Endothelial cell (in vitro differentiated cells): ENCODE measurements at regions not wholly inside any gene's neighbourhood (a gene's known extent, or its start where the extent isn't known, plus 50 kb on each side); places are given as distances from the start of the nearest gene placed in this dataset.

Experiments used
- DNase-seq: peaks from one replicate; pipeline ENCODE4 v3.0.0; 2021; ENCODE audit warnings: low spot score
- H3K27ac Mint-ChIP-seq: one replicate; pipeline ENCODE4 v1.8.0; 2021; ENCODE audit warnings: mixed read lengths, inconsistent platforms; ENCODE audit not compliant: unreplicated experiment
- H3K27me3 Mint-ChIP-seq: one replicate; pipeline ENCODE4 v1.8.0; 2021; ENCODE audit warnings: mild to moderate bottlenecking, moderate library complexity, mixed read lengths, inconsistent platforms; ENCODE audit not compliant: unreplicated experiment
- H3K36me3 Mint-ChIP-seq: one replicate; pipeline ENCODE4 v1.8.0; 2021; ENCODE audit warnings: mild to moderate bottlenecking, low read depth, mixed read lengths, inconsistent platforms; ENCODE audit not compliant: unreplicated experiment
- H3K4me1 Mint-ChIP-seq: one replicate; pipeline ENCODE4 v1.8.0; 2021; ENCODE audit warnings: mild to moderate bottlenecking, mixed read lengths, inconsistent platforms; ENCODE audit not compliant: unreplicated experiment
- H3K4me3 Mint-ChIP-seq: one replicate; pipeline ENCODE4 v1.8.0; 2021; ENCODE audit warnings: mild to moderate bottlenecking, mixed read lengths, inconsistent platforms; ENCODE audit not compliant: unreplicated experiment
- H3K9me3 Mint-ChIP-seq: one replicate; pipeline ENCODE4 v1.8.0; 2021; ENCODE audit warnings: mixed read lengths, inconsistent platforms; ENCODE audit not compliant: unreplicated experiment
- TF ChIP-seq, protein P1 (sequence below): fragments of 200-600 bp; sonication (generic); IDR thresholded peaks from one replicate; pipeline ENCODE4 v1.5.0; 2021; ENCODE audit warnings: antibody characterized with exemption; ENCODE audit not compliant: unreplicated experiment

- H3K9me3 Mint-ChIP-seq = no peaks in the 10 kb centered on the region
- H3K27me3 Mint-ChIP-seq = peaks cover 12% of the 10 kb centered on the region
- H3K36me3 Mint-ChIP-seq = no peaks in the 10 kb centered on the region
- TF ChIP-seq, protein P1, sequence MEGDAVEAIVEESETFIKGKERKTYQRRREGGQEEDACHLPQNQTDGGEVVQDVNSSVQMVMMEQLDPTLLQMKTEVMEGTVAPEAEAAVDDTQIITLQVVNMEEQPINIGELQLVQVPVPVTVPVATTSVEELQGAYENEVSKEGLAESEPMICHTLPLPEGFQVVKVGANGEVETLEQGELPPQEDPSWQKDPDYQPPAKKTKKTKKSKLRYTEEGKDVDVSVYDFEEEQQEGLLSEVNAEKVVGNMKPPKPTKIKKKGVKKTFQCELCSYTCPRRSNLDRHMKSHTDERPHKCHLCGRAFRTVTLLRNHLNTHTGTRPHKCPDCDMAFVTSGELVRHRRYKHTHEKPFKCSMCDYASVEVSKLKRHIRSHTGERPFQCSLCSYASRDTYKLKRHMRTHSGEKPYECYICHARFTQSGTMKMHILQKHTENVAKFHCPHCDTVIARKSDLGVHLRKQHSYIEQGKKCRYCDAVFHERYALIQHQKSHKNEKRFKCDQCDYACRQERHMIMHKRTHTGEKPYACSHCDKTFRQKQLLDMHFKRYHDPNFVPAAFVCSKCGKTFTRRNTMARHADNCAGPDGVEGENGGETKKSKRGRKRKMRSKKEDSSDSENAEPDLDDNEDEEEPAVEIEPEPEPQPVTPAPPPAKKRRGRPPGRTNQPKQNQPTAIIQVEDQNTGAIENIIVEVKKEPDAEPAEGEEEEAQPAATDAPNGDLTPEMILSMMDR = no peak
- no peak for DNase-seq
- no peak overlapping the region for H3K27ac Mint-ChIP-seq
- H3K4me3 Mint-ChIP-seq = no peak overlapping the region
- H3K4me1 Mint-ChIP-seq = no peaks in the 10 kb centered on the region
Measured at GRCh38 chr2:7956126-7956689, 725.6 kb upstream of the ID2 start.

- Mint-ChIP-seq H3K27ac (no peak overlapping the region), H3K27me3 (no peaks in the 10 kb centered on the region), H3K4me1 (no peaks in the 10 kb centered on the region), H3K36me3 (no peaks in the 10 kb centered on the region), H3K4me3 (no peak overlapping the region), H3K9me3 (no peaks in the 10 kb centered on the region)
- DNase-seq = no peak
- TF ChIP-seq, protein P1 = no peak
Measured at GRCh38 chr2:7961550-7961949, 720.3 kb upstream of the ID2 start.

DNA sequence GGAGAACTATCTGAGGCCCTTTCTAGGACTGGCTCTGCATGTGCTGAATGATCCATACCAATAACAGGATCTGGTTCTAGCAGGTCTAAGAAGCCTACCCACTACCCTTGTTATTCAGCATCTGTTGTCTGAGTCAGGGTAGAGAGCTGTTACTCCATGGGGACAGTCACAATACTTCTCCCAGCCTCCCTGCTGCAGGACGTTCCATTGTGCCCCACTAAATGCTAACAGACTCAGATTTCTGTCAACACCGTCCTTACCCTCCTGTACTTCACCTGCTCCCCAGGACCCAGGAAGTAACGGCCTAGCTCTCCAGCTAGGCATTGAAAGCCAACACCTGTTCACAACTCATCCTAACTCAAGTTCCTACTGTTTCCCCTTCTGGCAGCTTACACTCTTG, 719.7 kb upstream of the ID2 start:
- H3K4me1 Mint-ChIP-seq = no peaks in the 10 kb centered on the region
- H3K27ac Mint-ChIP-seq = no peak overlapping the region
- H3K4me3 Mint-ChIP-seq = no peak overlapping the region
- TF ChIP-seq, protein P1 = no peak
- H3K27me3 Mint-ChIP-seq = no peaks in the 10 kb centered on the region
- no peak for DNase-seq
- H3K9me3 Mint-ChIP-seq = no peaks in the 10 kb centered on the region
- no peaks in the 10 kb centered on the region for H3K36me3 Mint-ChIP-seq

DNA sequence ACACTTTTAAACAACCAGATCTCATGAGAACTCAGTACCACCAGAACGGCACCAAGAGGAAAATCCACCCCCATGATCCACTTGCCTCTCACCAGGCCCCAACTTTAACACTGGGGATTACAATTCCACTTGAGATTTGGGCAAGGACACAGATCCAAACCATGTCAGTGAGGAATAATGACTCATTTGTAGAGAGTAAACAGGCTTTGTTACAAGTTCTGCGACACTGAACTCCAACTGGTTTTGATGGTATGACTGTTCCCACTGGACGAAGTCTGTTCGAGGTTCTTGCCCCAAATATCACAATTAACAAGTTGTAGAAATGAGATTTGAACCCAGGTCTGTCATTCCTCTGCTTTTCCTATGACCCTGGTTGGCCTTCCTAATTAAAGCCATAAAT, 718.1 kb upstream of the ID2 start:
- Mint-ChIP-seq H3K9me3 (no peaks in the 10 kb centered on the region), H3K27me3 (no peaks in the 10 kb centered on the region), H3K4me1 (no peaks in the 10 kb centered on the region), H3K36me3 (no peaks in the 10 kb centered on the region), H3K27ac (no peak overlapping the region), H3K4me3 (no peak overlapping the region)
- TF ChIP-seq, protein P1 = no peak
- no peak for DNase-seq

GRCh38 chr2:7966032-7966431, 715.8 kb upstream of the ID2 start:
- Mint-ChIP-seq H3K9me3 (no peaks in the 10 kb centered on the region), H3K4me1 (peaks cover 8% of the 10 kb centered on the region), H3K27ac (no peak overlapping the region), H3K36me3 (no peaks in the 10 kb centered on the region), H3K4me3 (no peak overlapping the region), H3K27me3 (no peaks in the 10 kb centered on the region)
- TF ChIP-seq, protein P1 = no peak
- no peak for DNase-seq
